IPS-NIHi7 (cell line): ENCODE measurements at regions not wholly inside any gene's neighbourhood (a gene's known extent, or its start where the extent isn't known, plus 50 kb on each side); places are given as distances from the start of the nearest gene placed in this dataset.
"Not testable (repeated sequence)": the region's sequence is repeated elsewhere in the genome, so short reads cannot be mapped to it uniquely, and the experiment has no call there.

Experiments
- DNase-seq: peaks from one replicate; pipeline ENCODE4 v3.0.0; 2012; ENCODE audit warnings: mixed read lengths; ENCODE audit errors: extremely low spot score

DNA sequence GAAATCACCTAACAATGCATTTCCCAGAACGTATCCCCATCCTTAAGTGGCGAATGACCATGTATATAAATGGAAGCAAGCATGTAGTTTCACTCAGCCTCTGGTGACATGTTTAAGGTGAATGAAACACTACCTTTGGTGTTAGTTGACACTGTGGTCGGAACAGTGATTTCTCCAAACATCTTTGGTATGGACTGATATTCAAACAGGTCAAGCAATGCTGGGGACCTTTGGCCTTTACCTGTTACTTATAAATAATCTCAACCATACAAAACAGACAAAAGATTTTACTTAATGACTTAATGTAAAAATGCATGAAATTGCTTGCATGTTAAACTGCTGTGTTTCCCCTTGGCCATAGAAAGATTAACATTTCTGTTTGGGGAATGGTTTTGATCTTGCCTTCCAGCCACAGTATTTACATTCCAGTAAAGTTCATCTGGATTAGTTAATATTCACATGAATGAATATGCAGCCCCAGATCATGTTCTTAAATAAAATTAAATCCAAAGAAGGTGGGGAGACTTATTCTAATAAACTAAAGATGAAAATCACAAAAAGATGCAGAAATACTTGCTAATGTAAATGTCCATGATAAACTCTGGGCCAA lies 74.4 kb upstream of the HES1 start:
- no peak for DNase-seq

DNA sequence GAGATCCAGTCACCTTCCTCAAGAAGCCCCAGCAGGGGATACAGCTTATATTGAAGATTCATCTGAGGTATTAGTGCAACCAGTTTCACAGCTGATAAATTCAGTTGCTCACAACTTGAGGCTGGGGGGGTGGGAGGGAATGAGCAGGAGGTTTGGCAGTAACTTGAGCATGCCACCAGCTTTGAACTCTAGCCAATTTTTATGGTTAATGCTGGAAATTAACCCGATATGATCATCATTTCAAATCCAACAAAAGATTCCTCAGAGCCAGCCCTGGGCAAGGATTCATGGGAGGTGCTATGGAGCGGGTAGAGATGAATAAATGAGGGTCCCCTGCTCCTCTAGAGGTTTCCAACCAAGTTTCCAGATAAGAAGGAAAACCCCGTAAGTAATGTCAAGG lies 73.1 kb upstream of the HES1 start:
- DNase-seq, result no peak

DNA sequence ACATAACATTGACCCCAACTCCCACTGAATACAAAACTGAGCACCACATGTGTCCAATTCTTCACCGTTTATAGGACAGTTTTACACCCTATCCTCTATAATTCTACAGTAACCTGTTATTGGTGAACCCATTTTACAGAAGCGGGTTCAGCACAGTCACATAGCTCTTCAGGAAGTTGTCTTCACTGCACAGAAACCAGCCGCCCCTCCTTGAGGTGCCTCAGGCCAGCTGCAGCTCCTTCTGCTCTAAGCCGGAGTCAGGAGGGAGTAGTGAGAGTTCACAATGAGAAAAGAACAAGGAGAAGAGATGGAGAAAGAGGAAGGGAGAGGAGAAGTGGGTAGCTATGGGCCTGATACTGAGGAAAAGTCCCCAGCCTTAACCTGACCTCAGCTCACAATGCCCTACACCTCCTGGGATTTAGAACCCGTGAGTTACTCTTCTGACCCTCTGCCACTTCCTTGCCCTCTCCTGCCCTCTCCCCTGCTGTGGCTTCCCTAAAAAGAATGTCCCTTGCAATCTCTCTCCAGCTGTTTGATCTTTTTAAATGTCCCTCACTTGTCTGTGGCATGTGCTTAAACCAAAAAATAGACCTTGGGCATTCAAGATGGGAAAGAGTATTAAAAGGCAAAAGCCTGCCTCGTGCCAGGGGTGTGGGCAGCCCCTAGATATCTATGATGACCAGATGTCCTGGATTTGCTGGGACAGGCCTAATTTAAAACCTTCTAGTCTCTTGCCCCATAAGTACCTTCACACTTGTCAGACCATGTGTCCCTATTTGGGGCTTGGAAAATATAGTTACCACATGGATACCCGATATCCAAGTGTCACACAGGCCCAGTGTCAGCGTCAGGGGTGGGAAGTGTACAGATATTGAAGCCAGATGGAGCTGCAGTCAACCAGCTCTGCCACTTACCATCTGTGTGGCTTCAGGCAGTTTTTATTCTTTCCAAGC lies 71.3 kb upstream of the HES1 start:
- no peak for DNase-seq

DNA sequence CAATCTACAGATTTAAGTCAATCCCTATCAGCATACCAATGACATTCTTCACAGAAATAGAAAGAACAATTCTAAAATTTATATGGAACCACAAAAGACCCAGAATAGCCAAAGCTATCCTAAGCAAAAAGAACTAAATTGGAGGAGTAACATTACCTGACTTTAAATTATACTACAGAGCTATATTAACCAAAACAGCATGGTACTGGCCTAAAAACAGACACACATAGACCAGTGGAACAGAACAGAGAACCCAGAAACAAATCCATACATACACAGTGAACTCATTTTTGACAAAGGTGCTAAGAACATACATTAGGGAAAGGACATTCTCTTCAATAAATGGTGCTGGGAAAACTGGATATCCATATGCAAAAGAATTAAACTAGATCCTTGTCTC lies 68.6 kb upstream of the HES1 start:
- DNase-seq, result not testable (repeated sequence)

DNA sequence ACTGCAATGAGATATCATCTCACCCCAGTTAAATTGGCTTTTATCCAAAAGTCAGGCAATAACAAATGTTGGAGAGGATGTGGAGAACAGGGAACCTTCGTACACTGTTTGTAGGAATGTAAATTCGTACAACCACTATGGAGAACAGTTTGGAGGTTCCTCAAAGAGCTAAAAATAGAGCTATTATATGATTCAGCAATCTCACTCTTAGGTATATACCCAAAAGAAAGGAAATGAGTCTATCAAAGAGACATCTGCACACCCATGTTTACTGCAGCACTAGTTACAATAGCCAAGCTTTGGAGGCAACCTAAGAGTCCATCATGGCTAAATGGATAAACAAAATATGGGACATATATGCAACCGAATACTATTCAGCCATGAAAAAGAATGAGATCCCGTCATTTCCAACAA lies 68.0 kb upstream of the HES1 start:
- DNase-seq, result no peak

DNA sequence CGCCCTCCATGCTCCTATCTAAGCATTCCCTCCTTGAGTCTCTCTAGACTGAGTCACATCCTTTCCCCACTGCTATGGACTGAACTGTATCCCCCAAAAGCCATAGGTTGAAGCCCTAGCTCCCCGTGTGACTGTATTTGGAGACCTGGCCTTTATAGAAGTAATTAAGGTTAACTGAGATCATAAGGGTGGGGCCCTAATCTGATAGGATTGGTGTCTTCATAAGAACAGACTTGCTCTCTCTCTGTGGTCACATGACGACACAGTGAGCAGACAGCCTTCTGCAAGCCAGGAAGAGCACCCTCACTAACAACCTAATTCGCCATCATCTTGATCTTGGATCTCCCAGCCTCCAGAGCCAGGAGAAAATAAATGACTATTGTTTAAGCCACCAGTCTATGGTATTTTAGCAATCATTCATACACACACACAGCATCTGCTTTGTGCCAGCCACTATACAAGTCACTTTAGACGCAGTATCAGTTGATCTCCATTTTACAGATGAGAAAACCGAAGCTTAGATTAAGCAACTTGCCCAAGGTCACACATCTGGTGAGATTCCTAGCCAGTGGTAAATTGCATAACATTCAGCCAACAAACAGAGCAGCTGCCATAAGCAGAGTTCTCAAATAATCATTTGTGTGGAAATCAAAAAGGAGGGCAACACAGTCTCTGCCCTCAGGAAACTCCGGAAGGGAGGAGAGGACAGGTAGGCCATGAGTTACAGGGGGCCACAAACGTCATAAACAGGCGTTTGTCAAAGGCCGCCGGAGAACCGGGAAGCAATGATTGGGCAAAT lies 66.3 kb upstream of the HES1 start:
- no peak for DNase-seq

DNA sequence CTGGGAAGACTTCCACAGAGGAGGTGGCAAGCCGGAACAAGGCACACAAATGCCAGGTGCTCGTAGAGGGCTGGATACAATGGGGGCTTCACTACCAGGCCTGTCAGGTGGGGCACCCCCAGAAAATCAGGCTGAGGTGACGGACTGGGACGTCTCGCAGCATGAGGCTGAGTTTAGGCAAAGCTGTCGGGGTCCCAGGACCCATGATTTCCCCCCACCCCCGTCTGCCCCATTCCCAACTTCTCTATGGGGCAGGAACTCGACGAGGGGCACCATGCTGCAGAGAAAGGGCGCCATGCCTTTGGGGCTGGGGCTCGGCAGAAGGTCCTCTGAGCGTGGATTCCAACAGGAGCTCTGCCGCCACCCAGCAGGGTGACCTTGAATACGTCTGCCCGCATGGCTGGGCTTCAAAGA lies 65.7 kb upstream of the HES1 start:
- DNase-seq, result no peak

DNA sequence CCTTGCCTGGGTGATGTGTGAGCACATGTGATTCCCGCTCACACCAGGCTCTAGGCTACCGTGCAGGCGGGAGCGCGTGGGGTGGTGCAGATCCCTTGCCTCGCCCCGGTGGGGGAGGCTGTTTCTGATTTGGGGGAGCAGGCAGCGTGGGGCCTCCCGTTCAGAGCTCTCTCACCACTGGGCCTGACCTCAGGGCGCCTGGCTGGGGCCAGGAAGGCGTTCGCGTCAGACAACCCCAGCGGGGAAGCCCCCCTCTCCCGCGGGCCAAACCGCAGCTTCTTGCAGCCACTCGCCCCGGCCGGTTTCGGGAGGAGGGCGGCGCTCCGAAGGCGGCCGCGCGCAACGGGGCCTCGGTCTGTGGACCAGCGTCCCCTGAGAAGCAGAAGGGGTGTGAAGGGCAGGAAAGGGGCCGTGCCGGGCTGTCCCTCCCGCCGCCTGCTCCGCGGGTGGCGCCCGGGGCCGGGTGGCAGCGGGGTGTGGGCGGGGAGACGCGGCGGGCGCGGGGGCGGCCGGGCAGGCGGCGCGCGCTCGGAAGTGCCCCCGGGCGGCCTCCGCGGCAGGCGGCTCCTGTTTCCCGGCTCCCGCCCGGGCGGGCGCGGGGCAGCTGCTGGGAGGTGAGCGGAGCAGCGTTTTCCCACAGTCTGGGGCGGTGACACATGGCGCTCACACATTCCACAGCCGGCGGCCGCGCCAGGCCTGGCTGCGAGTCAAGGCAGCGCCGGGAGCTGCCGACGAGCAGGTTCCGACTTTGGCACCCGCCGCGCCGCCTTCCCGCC lies 65.1 kb upstream of the HES1 start:
- DNase-seq, result peak; percentile 85

DNA sequence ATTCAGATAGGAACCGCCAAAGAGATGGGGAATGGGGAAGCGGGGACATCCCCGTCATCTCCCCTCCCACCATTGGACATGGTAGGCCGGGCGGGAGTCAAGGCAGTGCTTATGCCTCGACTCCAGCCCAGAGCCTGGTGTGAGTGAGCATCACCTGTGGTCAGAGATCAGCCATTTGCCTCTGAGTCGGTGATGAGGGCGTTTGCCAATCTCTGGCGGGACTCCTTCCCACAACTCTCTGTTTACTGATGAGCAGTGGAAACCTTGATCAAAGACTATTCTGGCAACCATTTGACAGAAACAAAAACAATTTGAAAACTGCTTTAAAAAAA lies 63.9 kb upstream of the HES1 start:
- DNase-seq, result no peak

DNA sequence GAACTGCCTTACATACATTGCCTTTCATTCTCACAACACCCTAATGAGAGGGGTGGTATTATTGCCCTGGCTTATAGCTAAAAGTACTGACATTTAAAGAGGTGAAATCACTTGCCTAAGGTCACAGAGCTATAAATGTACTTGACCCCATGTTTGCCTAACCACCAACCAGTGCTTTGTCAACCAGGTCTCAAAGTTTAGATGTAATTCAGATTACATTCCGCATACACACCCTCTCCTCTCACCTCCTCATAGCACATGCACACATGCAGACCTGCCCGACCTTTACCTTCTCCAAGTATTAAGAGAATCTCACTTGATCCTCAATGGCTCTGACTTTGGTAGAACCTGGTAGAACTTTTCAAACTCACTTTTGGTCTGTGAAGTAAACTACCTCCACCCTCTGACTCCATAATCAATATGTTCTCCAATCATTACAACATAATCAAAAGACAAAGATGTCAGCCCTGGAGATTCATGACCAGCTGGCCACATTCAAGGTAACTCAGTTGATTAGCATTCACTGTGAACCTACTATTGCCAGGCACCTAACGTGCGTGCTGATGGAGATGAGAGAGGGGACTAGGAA lies 63.2 kb upstream of the HES1 start:
- DNase-seq, result no peak

DNA sequence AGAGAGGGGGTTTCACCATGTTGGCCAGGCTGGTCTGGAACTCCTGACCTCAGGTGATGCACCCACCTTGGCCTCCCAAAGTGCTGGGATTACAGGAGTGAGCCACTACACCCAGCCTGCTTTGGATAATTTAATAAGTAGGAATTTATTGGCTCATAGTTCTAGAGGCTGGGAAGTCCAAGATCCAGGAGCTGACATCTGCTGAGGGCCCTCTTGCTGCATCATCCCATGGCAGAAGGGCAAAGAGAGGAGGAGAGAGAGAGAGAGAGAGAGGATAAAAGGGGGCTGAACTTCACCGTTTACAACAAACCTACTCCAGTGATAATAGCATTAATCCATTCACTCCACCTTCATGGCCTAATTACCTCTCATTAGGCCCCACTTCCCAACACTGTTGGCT lies 62.0 kb upstream of the HES1 start:
- DNase-seq, result no peak

DNA sequence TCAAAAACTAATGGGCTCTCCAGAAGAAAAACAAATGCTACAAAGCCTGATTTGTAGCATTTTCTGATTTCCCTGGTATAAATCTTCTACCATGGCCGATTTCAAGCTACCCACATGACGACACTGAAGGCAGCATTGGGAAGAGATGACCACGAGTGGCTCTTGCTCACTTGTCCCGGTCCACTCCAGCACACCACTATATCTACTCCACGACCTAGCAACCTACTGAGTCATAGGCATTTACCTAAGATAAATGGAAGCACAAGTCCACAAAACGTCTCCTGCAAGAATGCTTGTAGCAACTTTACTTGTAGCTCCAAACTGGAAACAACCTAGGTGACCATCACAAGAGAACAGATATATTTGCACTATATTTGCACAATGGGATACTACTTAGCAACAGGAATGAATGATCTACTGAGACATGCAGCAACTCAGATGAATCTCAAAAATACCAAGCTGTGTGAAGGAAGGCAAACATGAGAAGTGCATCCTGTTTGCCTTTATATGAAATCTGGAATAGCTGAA lies 60.8 kb upstream of the HES1 start:
- no peak for DNase-seq

DNA sequence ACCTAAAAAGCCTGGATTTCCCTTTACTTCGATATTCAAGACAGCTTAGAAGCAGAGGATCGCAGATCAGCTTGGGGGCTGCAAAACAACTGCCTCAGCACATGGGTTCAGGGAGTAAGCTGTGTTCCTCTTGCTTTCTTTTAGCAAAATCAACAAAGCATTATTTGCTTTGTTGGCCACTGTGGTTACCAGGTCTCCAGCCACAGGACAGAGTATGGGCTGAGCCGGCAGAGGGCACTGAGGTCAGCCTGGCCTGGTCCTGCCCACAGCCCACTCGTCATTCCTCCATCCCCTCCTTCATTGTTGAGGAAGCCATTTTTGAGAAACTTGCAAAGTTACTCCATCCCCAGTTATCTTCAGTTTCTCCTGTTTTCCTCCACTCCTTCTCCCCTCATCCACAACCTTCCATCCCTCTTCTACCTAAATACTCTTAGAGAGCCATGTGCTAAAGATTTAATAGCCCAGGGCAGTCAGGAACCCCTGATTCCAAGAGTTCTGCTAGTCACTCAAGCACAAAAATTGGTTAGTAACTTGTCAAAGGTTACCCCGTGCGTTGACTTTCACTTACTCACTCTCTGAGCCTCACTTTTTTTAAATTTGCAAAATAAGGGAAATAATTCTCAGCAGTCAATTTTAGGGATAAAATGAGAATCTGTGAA lies 60.0 kb upstream of the HES1 start:
- DNase-seq, result no peak

DNA sequence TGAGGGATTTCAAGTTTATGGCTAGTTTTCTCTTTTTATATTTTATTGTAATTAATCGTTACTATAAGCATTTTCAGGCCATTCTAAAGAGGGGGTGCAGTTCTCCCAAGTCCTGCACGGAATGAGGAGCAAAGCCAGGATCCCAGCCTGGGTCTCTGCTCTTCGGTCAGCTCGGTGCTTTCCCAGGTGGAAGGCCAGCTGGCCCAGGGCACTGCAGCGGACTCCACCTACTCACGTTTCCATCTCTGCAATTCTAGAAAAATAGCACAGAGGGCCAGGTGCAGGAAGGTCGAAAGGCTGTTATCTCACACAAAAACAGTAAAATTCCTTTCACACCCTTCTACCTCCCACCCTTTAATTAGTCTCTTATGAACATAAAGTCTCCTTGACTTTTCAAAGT lies 59.5 kb upstream of the HES1 start:
- DNase-seq, result no peak

DNA sequence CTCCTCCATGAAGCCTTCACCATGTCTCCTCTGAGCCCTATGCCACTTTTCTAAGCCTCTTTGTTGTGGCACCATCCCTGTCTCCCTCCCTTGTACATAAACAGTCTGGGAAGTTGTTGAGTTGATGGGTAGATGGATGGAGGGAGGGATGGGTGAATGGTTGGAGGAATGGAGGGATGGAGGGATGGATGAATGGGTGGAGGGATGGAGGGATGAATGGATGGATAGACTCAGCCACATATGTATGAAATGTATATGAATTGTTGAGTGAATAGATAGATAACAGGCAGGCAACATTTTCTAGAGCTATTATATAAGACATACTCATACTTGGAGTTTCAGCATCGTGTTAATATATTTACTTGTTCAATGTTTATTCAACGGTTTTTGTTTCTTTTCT lies 58.3 kb upstream of the HES1 start:
- no peak for DNase-seq

DNA sequence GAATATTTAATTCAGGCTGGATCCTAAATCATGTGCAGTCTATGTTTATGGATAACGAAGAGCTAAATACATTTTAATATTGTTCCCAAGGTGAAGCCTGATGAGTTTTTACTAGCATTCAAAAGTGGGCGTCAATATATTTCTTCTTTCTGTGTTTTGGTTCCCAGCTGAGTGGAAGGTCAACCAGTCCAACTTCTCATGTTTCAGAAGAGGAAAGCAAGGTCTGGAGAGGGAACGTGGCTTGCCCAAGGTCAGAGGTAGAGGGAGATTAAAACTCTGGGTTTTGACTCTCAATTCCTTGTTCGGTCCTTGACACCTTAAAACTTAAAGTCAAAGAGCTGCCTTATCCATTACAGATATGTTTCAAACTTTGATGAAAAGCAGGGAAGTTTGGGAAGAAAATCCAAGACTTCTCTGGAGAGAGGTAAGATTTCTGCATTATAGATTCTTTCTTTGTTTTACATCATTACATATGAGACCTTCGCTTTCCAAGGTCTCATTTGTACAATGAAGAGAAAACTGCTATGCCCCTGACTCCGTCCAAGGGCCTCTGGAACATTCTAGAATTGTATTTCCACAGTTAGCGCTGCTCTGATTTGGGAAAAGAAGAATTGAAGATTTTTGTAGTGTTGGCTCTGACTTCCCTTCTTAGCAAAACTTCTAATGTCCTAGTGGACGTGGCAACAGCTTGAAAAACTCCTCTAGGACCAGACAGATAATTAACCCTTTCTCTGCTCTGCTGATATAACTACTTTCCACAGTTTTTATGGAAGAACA lies 57.7 kb upstream of the HES1 start:
- no peak for DNase-seq

DNA sequence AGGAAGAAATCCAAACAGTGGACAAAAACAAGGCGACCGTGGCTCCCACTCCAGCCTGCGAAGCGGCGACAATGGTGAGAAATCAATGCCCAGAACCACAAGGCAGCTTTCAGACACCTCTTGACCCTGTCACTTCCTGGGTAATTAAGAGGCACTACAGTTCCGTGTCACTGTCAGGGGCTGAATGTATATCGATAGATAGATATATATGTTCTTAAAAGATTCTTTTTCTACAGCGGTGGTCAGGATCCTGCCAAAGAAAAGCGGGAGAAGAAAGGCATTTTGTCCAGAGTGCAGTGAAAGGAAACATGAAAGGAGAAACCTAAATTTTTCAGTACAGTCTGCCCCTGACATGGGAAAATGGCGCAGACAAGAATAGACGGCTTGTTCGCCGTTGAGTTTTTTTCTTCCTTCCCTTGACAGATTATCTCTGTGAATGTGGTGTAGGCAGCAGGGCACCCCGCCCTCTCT lies 56.2 kb upstream of the HES1 start:
- no peak for DNase-seq

DNA sequence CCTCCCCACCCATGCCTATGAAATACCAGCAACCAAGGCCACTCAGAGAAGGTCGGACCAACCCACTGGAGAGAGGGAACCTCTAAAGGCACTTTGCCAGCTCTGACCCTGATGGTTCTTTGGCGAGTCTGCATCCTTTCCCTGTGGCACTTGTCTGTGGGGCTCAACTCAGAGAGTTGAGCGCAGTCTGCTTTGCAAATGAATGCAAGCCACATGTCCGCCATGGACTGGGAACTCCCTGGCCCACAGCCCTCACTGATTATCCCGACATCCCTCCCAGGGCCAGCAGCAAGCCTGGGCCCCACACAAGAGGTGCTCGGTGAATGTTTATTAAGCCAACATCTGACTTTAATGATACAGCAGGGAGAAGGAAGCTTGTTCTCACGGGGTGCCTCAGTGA lies 55.5 kb upstream of the HES1 start:
- DNase-seq, result no peak

DNA sequence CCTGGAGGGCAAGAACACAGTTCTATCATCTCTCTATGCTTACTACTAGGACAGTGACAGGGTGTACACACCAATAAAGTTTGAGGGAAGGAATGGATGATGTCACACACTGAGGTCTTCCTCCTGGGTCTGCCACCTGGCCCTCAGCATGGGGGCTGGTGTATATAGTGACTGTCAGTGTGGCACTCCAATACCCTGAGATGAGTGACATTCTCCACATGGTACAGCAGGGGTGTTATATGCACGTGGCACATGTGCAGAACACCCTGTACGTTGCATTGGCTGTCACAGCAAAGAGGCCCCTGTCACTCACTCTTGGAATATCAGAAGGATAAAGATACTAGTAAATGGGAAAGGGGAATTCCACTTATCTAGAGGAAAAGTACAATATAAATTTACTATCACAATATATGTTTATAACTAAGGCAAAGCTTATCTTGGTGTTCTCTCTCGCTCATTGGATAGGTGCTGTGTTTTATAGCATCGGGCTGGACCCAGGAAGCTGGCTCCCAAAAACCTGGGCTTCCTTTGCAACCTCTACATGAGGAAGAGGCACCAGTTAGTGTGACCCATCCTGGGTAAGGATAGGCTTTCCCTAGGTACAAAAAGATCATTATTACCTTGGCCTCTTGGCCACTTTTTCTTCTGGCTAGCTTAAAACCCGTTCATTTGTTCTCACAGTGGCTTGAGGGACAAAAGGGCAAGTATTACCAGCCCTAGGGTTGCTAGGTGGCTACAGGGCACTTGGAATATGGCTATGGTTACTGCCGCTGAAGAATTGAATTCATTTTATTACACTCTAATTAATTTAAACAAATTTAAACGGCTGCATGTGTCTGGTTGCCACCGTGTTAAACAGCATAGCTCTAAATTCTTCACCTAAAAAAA lies 54.8 kb upstream of the HES1 start:
- no peak for DNase-seq
